GM21423 (cell line): ENCODE measurements at regions not wholly inside any gene's neighbourhood (a gene's known extent, or its start where the extent isn't known, plus 50 kb on each side); places are given as distances from the start of the nearest gene placed in this dataset.

Experiments
- ATAC-seq: cut with Tn5 transposase; IDR thresholded peaks from one replicate; pipeline ENCODE4 v1.9.1; 2021; ENCODE audit warnings: mild to moderate bottlenecking, moderate library complexity; ENCODE audit not compliant: unreplicated experiment

- ATAC-seq: no peak
Measured at GRCh38 chr19:29395111-29395733, 130.6 kb upstream of the VSTM2B start.

- ATAC-seq: no peak
Measured at GRCh38 chr19:29395734-29396414, 129.9 kb upstream of the VSTM2B start.

DNA sequence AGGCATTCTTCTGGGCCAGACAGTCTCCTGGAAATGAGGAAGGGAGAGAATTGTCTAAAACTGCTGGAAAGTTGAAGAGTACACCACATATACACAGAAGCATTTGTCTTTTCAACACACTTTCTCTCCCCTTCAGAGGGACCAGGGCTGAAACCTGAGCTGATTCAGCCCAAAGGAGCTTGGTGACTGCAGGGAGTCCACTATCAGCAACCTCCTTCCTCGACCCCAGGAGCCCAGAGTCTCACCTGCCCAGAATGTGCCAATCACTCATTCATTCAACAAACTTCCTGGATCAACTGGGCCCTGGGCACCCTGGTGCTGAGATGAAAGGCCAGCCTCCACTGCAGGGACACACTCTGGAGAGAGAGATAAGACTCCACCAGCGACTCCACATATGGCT, 128.9 kb upstream of the VSTM2B start:
- ATAC-seq: no peak

DNA sequence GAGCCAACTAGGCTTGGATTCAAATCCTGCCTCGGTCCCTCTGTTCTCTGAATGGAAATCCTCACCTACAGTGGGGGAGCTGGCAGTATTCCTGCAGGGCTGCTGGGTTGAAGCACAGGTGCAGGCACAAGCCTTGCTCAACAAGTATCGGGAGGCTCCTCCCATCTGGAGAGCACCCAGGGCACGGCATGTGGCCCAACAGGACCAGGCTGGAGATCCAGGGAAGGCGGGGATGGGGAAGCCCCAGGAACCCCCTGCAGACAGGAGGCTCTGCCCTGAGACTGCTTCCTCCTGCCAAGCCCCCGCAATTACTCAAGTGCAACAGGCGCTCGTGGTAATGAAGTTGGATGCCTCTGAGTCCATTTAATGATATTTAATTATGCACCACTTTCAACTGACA, 128.0 kb upstream of the VSTM2B start:
- ATAC-seq: no peak

- no peak for ATAC-seq
Measured at GRCh38 chr19:29399804-29400203, 126.0 kb upstream of the VSTM2B start.

- ATAC-seq: no peak
Measured at GRCh38 chr19:29400917-29401711, 124.7 kb upstream of the VSTM2B start.

DNA sequence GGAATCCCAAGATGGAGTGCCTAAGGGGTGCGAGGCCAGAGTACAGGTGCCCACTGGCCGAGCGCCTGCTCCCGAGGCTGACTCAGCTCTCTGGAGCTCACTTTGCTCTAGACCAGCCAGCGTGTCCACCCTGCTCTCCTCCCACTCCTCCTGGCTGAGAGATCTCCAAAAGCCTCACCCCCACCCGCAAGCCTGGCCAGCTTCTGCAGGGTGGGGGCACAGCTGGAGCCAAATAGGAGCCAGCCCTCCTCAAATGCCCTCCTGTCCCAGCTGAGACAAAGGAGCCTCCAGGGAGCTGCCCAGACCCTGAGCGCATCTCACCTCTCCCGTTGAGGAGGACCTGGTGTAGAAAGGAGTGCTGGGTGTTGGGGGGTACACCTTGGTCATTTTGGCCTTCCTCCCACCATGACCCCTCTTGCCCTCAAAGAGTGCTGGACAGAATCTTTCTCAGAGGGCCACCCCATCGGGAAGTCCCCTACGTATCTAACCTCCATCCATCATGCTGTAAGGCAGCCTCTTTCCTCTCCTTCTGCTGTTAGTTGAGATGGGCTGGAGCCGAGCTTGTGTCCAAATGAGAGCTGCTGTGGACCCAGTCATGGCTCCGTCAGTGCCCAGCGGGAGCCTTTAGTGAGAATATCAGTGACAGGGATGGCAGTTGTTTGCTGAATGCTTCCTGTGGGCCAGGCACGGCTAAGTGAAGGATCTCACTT, 123.9 kb upstream of the VSTM2B start:
- ATAC-seq: no peak

DNA sequence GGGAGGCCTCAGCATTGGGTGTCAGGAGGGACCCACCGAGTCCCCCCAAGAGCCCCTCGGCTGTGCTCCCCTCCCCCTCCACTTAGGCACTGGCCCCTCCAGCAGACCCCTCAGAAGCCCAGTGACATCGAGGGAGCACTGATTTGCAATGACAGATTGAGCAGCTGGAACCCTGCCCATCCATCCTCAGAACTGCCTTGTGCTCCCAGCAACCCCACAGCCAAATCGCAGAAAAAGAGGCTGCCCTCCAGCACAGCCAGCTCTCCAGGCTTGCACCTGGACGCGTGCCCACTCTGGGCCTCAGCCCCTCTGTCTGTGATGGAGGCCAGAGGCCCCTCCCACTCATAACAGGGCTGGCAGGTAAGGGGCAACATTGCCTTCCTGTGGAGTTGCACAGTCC, 123.2 kb upstream of the VSTM2B start:
- ATAC-seq: no peak

DNA sequence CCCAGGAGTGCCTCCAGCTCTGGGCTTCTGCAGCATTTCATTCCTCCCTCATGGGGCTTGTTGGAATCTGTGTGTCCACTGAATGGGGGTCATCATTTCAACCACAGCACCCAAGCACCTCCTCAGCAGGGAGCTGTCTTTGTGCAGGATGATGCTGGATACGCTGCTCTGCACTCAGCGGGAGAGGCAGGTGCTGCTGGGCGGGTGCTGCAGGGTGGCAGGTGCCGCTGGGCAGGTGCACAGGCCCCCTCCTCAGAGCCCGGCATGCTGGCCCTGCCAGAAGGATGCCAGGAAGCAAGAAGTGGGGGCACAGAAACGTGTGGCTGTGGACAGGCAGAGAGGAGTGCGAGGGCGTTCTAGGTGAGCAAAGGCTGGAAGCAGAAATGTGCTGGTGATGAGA, 121.8 kb upstream of the VSTM2B start:
- no peak for ATAC-seq

GRCh38 chr19:29404951-29405727, 120.7 kb upstream of the VSTM2B start:
- no peak for ATAC-seq

- no peak for ATAC-seq
Measured at GRCh38 chr19:29405728-29405995, 120.1 kb upstream of the VSTM2B start.

DNA sequence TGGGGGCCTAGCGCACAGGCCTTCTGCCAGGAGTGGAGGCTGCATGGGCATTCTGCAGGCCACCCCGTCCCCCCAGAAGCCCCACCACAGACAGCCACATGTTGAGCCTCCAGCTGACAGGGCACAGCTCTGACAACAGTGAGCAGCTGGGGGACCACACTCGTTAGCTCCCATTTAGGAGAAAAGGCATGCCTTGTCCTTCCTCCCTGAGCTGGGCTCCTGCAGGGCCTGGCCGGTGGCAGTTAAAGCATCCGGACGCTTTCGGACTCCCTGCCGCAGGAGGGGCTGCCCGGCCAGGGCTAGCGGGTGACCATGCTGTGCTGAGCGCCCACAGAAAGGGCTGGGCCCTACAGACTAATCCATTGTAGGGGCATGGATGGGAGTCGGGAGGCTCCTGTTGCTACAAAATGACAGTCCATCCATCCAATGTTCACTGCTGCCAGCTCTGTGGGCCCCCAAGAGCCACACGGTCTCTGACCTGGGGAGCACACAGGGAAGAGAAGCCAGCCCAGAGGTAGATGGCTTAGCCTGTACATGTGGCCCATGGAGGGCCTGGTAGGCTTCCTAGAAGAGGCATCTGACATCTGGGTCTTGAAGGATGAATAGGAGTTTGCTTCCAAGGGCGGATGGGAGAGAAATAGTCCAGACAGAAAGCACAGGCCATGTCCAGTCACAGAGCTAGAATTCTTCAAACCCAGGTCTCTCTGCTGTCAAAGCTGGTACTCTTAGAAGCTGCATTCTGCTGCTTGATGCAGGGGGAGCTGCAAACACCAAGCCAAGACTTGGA, 116.5 kb upstream of the VSTM2B start:
- ATAC-seq: no peak

- no peak for ATAC-seq
Measured at GRCh38 chr19:29410601-29411000, 115.2 kb upstream of the VSTM2B start.

- ATAC-seq: no peak
Measured at GRCh38 chr19:29411113-29411581, 114.6 kb upstream of the VSTM2B start.

DNA sequence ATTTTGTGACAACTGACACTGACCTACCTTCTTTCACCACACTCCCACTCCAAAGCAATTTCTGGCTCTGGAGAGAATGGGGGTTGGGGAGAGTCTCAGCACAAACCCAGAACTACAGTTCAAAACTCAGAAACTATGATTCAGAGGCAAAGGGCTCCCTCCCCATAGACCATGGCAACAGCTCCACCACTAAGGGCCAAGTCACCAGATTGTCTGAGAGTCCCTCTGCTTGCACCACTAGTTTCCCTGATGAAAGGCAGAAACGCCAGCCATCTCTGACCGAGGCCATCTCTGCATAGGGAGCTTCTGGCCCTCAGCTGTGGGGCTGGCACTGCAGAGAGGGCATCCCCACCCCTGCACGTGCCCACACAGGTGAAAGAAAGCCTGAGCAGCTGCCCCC, 112.4 kb upstream of the VSTM2B start:
- no peak for ATAC-seq

DNA sequence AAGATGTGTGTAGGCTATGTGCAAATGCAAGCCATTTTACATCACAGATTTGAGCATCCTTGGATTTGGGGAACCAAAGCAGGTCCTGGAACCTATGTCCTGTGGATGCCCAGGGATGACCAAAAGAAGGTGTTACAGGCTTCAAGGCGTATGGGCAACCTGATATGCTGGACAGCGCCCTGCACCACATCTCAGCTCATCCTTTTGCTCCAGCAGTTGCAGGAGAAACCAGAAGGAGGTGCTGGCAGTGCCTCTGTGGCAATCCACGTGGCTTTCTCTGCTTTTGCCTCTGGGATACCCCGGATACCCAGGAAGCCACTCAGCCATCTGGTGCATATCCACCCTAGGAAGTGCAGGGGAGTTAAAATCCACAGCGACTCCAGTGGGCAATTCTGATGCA, 110.3 kb upstream of the VSTM2B start:
- ATAC-seq: no peak

- no peak for ATAC-seq
Measured at GRCh38 chr19:29417048-29417447, 108.7 kb upstream of the VSTM2B start.

DNA sequence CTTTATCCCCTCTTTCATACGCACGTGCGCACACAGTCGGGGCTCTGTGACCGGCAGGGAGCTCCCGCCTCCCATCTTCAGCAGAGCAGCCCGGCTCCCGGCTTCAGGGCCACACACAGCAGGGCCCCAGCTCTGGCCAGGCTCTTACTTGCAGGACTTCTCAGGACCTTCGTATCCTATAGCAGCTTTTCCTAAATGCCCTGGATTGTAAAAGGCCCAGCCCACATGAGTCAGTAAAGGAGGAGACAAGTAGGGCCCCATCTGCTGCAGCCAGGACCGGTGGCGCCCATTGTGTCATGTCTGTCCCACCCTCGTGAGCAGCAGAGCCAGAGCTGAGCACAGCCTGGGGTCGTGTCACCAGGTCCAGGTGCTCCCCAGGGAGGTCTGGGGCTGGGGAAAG, 107.6 kb upstream of the VSTM2B start:
- no peak for ATAC-seq

DNA sequence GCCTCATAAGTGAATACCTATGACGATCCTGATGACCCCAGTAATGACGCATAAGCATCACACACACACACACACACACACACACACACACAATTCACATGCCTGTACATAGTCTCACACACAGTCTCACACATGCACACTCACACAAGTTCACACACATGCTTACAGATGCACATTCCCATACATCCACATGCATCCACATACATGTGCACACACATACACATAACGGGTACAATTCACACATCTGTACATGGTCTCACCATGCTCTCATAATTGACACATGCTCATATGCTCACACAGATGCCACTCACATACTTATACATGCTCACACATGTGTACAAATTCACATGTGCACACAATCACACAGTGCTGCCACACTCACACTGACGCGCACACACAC, 105.7 kb upstream of the VSTM2B start:
- ATAC-seq: no peak
